ENCODE measurements at regions not wholly inside any gene's neighbourhood (a gene's known extent, or its start where the extent isn't known, plus 50 kb on each side); places are given as distances from the start of the nearest gene placed in this dataset.

DNA sequence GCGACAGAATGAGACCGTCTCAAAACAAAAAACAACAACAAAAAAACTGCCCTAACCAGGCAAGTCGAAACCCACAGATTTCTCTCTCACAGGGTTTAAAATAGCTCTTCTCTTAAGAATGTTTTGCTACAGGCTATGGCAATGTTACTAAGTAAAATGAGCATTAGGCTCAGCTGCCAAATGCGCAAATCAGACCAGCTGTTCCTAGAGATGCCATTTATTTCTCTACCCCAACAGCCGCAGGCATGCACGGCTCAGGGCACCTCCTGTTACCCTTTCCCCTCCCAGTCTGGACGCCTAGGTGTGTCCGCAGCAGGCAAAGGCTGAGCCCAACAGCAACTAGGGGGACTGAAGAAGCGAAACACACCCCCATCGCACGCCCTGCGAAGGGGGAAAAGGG lies 168.3 kb upstream of the MBL2 start:
- DNase-seq (no peak), ATAC-seq (ENCODE audit: low FRiP score in 2 of 2) (no peak)
- no peaks in the 10 kb centered on the region for H3K4me1 ChIP-seq
- H3K27ac ChIP-seq = no peak overlapping the region
- no peaks in the 10 kb centered on the region for H3K27me3 ChIP-seq
- H3K9me3 ChIP-seq = no peaks in the 10 kb centered on the region
- WGBS, 2 donors = 89 to 91% methylated on average over 11 to 12 of the region's 12 CpGs
- H3K36me3 ChIP-seq = no peaks in the 10 kb centered on the region
- TF ChIP-seq, protein P1, sequence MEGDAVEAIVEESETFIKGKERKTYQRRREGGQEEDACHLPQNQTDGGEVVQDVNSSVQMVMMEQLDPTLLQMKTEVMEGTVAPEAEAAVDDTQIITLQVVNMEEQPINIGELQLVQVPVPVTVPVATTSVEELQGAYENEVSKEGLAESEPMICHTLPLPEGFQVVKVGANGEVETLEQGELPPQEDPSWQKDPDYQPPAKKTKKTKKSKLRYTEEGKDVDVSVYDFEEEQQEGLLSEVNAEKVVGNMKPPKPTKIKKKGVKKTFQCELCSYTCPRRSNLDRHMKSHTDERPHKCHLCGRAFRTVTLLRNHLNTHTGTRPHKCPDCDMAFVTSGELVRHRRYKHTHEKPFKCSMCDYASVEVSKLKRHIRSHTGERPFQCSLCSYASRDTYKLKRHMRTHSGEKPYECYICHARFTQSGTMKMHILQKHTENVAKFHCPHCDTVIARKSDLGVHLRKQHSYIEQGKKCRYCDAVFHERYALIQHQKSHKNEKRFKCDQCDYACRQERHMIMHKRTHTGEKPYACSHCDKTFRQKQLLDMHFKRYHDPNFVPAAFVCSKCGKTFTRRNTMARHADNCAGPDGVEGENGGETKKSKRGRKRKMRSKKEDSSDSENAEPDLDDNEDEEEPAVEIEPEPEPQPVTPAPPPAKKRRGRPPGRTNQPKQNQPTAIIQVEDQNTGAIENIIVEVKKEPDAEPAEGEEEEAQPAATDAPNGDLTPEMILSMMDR (IDR thresholded peaks at IDR 0.05) = no peak
- TF ChIP-seq POLR2A (IDR thresholded peaks at IDR 0.05) = no peak
- TF ChIP-seq EP300 (IDR thresholded peaks at IDR 0.05) = no peak
- TF ChIP-seq POLR2AphosphoS5 (IDR thresholded peaks at IDR 0.05) = no peak
- H3K4me3 ChIP-seq = no peak overlapping the region

GRCh38 chr10:52939894-52940293 lies 167.3 kb upstream of the MBL2 start:
- no peaks in the 10 kb centered on the region for H3K4me1 ChIP-seq
- no peaks in the 10 kb centered on the region for H3K27me3 ChIP-seq
- DNase-seq = no peak
- no peak overlapping the region for H3K27ac ChIP-seq
- H3K9me3 ChIP-seq = no peaks in the 10 kb centered on the region
- ATAC-seq (ENCODE audit: low FRiP score in 2 of 2) = no peak
- no peak overlapping the region for H3K4me3 ChIP-seq
- TF ChIP-seq, protein P1 (IDR thresholded peaks at IDR 0.05) = no peak
- TF ChIP-seq POLR2A (IDR thresholded peaks at IDR 0.05) (no peak), EP300 (IDR thresholded peaks at IDR 0.05) (no peak), POLR2AphosphoS5 (IDR thresholded peaks at IDR 0.05) (no peak)
- 88 to 96% methylated on average over 12 of the region's 12 CpGs for WGBS, 2 donors
- no peaks in the 10 kb centered on the region for H3K36me3 ChIP-seq

DNA sequence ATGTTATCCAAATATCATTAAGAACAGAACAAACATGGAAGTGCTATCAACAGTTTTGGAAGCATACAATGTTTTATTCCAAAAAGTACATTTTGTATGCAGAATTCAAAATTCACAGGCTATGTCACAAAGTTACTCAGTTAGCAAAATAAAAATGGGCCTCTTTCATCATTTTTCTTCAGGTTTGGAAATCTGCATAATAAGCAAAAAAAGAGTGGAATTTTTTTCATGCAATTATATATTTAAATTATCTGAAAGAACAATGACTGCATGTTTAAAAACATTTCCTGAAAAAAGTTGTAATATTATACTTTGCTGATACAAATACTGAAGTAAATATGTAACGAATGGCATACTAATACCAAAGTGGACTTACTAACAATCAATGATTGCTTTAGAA lies 161.2 kb upstream of the MBL2 start:
- no peaks in the 10 kb centered on the region for H3K27me3 ChIP-seq
- TF ChIP-seq, protein P1 (IDR thresholded peaks at IDR 0.05) = no peak
- TF ChIP-seq POLR2AphosphoS5 (IDR thresholded peaks at IDR 0.05) (no peak), EP300 (IDR thresholded peaks at IDR 0.05) (no peak)
- H3K4me1 ChIP-seq = no peaks in the 10 kb centered on the region
- WGBS, 2 donors = 74 to 88% methylated on average over 1 of the region's 1 CpG
- no peak for DNase-seq
- no peaks in the 10 kb centered on the region for H3K9me3 ChIP-seq
- no peak for ATAC-seq (ENCODE audit: low FRiP score in 2 of 2)
- no peak overlapping the region for H3K4me3 ChIP-seq
- no peaks in the 10 kb centered on the region for H3K36me3 ChIP-seq
- no peak overlapping the region for H3K27ac ChIP-seq

GRCh38 chr10:52927678-52928077 lies 155.1 kb upstream of the MBL2 start:
- no peak overlapping the region for H3K27ac ChIP-seq
- no peaks in the 10 kb centered on the region for H3K27me3 ChIP-seq
- no peaks in the 10 kb centered on the region for H3K9me3 ChIP-seq
- ATAC-seq (ENCODE audit: low FRiP score in 2 of 2) (no peak), DNase-seq (no peak)
- H3K36me3 ChIP-seq = no peaks in the 10 kb centered on the region
- 89 to 96% methylated on average over 6 of the region's 6 CpGs for WGBS, 2 donors
- no peak overlapping the region for H3K4me3 ChIP-seq
- TF ChIP-seq EP300 (IDR thresholded peaks at IDR 0.05) = no peak
- no peaks in the 10 kb centered on the region for H3K4me1 ChIP-seq

- Histone ChIP-seq H3K27ac (no peak overlapping the region), H3K36me3 (no peaks in the 10 kb centered on the region), H3K27me3 (no peaks in the 10 kb centered on the region), H3K4me3 (no peak overlapping the region), H3K4me1 (no peaks in the 10 kb centered on the region), H3K9me3 (no peaks in the 10 kb centered on the region)
- DNase-seq (no peak), ATAC-seq (ENCODE audit: low FRiP score in 2 of 2) (no peak)
- TF ChIP-seq EP300 (IDR thresholded peaks at IDR 0.05) = no peak
- TF ChIP-seq POLR2A (IDR thresholded peaks at IDR 0.05) = no peak
- TF ChIP-seq, protein P1 (IDR thresholded peaks at IDR 0.05) = no peak
- no peak for TF ChIP-seq POLR2AphosphoS5 (IDR thresholded peaks at IDR 0.05)
- 74 to 75% methylated on average over 5 of the region's 5 CpGs for WGBS, 2 donors
Measured at GRCh38 chr10:52923520-52923919, 150.9 kb upstream of the MBL2 start.
